ENCODE measurements at regions not wholly inside any gene's neighbourhood (a gene's known extent, or its start where the extent isn't known, plus 50 kb on each side); places are given as distances from the start of the nearest gene placed in this dataset.

DNA sequence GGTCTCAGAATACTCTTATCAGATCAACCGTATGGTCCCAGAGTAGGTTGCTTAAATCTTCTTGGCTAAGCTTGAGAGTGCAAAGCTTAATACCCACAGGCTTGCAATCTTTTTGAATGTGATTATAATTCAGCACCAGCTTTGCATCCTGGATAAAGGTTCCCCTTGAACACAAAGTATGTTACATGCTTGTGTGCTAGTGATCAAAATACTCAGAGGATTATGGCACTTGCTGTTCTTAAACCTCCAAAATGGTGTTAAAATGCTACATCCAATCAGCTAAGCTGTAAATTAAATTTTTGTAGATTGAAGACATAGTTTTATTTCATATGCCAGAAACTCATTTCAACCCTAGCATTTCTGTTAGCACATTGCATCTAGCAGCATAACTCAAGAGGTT, 812.2 kb upstream of the TENM3 start:
- no peak for TF ChIP-seq POLR2AphosphoS5 (IDR thresholded peaks at IDR 0.05; ENCODE audit: low read depth)
- TF ChIP-seq, protein P1, sequence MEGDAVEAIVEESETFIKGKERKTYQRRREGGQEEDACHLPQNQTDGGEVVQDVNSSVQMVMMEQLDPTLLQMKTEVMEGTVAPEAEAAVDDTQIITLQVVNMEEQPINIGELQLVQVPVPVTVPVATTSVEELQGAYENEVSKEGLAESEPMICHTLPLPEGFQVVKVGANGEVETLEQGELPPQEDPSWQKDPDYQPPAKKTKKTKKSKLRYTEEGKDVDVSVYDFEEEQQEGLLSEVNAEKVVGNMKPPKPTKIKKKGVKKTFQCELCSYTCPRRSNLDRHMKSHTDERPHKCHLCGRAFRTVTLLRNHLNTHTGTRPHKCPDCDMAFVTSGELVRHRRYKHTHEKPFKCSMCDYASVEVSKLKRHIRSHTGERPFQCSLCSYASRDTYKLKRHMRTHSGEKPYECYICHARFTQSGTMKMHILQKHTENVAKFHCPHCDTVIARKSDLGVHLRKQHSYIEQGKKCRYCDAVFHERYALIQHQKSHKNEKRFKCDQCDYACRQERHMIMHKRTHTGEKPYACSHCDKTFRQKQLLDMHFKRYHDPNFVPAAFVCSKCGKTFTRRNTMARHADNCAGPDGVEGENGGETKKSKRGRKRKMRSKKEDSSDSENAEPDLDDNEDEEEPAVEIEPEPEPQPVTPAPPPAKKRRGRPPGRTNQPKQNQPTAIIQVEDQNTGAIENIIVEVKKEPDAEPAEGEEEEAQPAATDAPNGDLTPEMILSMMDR (IDR thresholded peaks at IDR 0.05; ENCODE audit: insufficient read depth, low read length), result no peak
- TF ChIP-seq, protein P2, sequence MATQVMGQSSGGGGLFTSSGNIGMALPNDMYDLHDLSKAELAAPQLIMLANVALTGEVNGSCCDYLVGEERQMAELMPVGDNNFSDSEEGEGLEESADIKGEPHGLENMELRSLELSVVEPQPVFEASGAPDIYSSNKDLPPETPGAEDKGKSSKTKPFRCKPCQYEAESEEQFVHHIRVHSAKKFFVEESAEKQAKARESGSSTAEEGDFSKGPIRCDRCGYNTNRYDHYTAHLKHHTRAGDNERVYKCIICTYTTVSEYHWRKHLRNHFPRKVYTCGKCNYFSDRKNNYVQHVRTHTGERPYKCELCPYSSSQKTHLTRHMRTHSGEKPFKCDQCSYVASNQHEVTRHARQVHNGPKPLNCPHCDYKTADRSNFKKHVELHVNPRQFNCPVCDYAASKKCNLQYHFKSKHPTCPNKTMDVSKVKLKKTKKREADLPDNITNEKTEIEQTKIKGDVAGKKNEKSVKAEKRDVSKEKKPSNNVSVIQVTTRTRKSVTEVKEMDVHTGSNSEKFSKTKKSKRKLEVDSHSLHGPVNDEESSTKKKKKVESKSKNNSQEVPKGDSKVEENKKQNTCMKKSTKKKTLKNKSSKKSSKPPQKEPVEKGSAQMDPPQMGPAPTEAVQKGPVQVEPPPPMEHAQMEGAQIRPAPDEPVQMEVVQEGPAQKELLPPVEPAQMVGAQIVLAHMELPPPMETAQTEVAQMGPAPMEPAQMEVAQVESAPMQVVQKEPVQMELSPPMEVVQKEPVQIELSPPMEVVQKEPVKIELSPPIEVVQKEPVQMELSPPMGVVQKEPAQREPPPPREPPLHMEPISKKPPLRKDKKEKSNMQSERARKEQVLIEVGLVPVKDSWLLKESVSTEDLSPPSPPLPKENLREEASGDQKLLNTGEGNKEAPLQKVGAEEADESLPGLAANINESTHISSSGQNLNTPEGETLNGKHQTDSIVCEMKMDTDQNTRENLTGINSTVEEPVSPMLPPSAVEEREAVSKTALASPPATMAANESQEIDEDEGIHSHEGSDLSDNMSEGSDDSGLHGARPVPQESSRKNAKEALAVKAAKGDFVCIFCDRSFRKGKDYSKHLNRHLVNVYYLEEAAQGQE (IDR thresholded peaks at IDR 0.05; ENCODE audit: insufficient replicate concordance, low read depth), result no peak

Data from HL-60 (cell line).